Mesenteric fat pad (tissue), 1 donor: ENCODE measurements at regions not wholly inside any gene's neighbourhood (a gene's known extent, or its start where the extent isn't known, plus 50 kb on each side); places are given as distances from the start of the nearest gene placed in this dataset.
"Not testable (repeated sequence)": the region's sequence is repeated elsewhere in the genome, so short reads cannot be mapped to it uniquely, and the experiment has no call there.

ENCODE experiments used
- DNase-seq: peaks from one replicate; pipeline ENCODE4 v3.0.0-alpha.2; 2020; ENCODE audit warnings: low spot score
- donor health status: DM: yes; HTN: yes; CAD: no.

DNA sequence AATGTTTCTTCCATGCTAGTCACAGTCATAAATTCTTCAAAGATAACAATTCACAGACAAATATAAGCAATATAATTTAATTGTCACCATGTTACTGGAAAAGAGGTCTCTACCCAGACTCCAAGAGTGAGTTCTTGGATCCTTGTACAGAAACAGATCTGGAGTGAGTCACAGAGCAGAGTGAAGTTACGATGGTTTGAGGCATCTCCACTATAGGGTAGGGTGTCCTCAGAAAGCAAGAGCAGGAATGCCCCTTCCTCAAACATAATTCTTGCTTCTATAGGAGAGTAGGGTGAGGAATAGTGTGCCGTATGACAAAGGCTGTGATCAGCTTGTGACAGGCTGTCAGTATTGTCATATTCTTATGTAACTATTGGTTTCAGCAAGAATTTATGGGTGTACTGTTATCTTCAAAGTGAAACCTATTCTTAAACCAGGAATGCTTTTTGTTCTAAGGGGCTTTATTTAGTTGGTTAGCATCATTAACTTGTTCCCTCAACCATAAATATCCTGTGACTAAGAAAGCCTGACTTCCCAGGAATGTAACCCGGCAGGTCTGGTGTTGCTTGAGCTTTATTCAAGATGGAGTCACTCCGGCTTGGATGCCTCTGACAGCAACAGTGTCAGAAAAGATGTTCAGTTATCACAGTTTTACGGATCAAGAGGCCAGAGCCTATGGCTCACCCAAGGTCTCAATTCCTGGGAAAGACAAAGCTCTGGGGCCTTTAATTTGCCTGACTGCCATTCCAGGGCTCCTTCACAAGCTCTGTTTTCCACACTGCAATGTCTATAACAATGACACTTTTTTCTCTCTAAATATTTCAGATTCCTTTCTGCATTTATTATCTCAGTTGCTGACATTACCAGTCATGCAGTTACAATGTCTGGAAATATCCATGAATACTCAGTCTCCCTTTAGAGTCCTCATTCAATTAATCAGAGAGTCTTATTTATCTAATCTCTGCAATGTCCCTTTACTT is 298.6 kb downstream of the C6orf118 start:
- no peak for DNase-seq

DNA sequence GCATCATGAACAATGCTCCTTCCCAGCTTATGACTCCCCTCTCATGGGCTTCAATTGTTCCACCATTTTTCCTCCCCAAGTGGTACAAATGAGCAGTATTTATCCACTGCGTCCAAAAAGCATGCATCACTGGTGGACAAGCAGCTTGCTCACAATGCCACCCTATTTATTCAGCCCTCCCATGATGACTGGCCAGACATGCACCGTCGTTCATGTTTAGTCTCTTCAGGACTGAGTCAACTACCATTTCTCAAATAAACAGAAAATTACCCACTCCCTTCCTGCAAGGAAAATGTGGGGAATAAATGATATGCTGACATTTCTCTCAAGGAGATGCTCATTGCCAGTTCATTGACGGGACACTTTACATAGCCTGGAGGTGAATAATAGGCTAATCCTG is 300.4 kb downstream of the C6orf118 start:
- DNase-seq, result no peak

DNA sequence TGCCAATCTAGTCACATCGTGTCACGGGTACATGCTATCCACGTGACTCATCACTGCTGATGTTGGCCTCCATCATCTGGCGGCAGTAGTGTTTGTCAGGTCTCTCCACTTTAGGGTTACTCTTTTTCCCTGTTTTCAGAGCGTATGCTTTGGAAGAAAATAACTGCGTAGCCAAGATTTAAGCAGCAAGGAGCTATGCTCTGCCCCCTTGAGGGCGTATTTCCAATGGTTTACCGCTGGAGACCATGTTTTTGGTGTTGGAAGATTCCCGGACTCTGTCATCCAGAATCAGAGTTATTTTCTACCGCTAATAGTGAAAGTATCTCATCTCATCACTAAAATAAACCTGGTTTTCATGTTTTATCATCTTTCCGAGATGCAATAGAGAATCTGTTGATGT is 306.5 kb downstream of the C6orf118 start:
- no peak for DNase-seq

DNA sequence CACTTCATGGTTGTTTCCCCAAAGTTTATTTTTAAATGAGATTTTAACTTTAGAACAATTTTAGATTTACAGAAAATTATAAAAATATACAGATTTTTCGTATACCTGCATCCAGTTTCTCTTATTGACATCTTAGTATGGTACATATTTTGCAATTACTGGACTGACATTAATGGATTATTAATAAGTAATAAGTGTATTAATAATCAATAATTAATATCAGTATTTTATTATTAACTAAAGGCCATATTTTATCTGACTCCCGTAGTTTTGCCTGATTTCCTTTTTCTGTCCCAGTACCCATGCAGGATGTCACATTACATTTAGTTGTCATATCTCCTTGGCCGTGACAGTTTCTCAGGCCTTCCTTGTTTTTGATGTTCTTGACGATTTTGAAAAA is 307.0 kb downstream of the C6orf118 start:
- DNase-seq, result no peak

DNA sequence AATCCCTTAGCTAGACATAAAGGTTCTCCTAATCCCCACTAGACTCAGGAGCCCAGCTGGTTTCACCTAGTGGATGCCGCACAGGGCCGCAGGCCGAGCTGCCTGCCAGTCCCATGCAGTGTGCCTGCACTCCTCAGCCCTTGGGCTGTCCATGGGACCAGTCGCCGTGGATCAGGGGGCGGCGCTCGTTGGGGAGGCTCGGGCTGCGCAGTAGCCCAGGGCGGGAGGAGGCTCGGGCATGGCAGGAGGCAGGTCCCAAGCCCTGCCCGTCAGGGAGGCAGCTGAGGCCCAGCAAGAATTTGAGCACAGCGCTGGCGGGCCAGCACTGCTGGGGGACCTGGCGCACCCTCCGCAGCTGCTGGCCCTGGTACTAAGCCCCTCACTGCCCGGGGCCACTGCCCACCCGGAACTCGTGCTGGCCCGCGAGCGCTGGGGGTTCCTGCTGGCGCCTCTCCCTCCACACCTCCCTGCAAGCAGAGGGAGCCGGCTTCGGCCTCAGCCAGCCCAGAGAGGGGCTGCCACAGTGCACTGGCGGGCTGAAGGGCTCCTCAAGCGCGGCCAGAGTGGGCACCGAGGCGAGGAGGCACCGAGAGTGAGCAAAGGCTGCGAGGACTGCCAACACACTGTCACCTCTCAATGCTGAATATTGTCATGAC is 307.8 kb downstream of the C6orf118 start:
- no peak for DNase-seq

DNA sequence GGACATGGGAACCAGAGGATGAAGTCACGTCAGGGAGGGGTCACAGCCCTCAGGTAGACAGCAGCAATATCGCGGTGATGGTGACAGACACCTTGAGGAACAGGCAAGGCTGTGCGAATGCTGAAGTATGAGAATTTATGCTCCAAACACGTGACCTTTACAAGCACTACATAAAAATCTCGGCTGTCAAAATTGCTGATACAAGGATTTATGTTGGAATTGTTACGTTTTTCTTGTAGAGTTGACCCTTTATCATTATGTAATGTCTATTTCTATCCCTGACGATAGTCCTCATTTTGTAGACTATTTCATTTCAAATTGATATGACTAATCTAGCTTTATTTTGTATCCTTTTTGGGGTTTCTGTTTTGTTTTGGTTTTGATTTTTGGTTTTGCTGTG is 311.1 kb downstream of the C6orf118 start:
- no peak for DNase-seq

DNA sequence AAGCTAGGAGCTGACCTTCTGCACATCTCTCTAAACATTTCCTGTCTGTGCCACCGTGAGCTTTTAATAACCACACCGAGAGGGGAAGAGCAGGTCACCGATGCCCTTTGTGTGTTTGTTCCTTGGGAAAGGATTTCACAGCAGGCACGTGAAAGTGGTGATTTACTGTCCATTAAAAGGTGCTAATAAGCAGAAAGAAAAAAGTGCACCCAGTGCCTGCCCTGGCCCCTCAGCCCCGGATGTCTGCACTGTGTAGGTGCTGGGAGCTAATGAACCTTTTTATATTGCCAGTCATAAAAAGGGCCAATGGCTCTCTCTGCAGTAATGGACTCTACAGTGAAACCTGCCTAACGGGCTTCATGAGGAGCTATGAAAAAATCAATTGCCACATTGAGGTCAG is 312.6 kb downstream of the C6orf118 start:
- no peak for DNase-seq

DNA sequence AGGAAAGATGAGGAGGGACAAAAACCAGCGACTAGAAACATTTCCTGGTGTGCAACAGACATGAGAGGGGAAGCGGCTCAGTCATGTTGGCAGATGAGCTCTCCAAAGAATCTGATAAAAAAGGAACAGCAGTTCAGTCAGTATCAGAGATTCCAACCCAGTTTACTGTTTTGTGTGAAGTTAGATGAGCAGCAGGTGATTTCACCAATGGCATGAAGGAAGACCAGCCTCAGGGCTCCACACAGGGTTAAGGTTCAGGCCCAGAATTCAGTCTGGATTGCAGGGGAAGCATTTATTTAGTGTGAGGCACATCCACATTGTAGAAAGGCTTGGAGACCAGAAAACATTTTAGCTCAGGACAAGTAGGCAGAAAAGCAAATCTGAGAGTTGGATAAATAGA is 317.8 kb downstream of the C6orf118 start:
- no peak for DNase-seq

DNA sequence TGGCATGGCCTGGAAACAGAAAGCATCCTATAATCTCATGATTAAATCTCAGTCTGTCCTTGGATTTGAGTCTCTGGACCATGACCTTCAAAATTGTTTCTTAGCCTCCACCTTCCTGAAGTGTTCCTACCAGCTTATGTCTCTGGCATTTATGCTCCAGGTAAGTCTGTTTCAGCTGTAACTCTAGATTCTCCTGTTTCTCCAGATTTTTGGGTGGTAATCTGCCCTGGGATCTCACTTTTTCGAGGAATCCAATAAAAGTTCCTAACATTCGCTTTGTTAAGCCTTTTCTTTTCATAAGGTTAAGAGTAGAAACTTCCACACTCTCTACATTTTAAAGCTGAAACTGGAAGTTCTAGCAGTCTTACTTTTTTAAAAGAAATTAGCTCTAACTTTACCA is 318.5 kb downstream of the C6orf118 start:
- DNase-seq, result no peak

DNA sequence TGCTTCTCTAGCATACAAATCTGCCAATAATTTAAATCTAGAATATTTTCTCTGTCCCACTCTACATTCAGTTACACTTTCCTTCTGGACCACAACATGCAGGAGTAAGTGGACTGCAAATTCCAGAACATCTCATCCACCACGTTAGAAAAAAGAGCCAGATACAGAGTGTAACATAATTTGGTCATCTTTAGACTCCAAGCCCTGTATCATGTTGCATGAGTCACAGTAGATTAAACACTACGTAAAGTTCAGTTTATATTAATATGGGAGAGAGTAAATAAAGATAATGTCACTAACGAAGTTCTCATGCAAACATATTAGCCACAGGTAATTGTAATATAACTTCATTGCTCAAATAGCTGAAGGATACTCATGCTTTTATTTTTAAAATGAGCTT is 327.0 kb downstream of the C6orf118 start:
- DNase-seq, result no peak

DNA sequence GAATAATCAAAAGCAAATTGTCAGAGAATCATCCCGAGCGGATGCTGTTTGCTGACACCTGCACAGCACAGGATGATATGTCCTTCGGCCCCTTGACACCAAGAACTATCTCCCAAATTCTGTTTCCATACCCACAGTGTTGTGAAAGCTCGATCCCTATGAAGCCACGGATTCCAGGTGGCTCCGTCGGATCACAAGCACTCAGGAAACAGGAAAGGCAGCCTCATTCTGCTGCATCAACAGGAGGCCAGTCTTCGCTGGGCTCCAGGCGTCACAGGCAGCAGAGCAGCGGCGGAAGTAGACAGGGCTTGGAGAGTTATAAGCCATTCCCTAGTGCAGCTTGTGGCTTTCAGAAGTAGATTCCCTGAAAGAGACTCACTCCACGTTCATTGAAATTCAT is 342.3 kb downstream of the C6orf118 start:
- DNase-seq, result no peak

DNA sequence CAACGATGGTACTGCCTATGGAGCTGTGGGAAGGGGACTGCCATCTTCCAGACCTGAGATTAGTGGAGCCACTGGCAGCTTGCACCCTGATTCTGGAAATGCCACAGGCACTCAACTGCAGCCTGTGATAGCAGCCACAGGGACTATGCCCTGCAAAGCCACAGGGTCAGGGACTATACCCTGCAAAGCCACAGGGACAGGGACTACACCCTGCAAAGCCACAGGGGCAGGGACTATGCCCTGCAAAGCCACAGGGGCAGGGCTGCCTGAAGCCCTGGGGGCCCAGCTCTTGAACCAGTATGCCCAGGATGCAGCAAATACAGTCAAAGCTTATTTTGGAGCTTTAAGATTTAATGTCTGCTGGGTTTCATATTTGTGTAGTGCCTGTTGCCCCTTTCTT is 346.6 kb downstream of the C6orf118 start:
- no peak for DNase-seq

DNA sequence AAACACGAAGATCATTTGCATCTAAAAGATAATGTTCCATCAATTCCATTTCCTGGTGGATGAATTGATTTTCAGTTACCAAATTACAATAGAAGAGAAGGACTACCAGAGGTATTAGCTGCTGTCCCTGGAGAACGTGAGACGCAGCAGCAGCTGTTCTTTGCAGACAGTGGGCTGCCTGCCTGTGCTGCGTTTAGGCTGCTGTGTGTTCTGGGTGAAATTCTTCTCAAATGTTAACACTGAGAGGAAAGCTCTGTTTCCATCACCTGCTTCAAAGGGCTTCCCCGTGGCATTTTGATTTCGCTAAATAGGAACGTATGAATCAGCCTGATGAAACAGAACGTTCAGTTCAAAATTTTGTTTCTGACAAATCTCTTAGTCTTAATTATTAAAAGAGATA is 362.2 kb downstream of the C6orf118 start:
- DNase-seq, result no peak

DNA sequence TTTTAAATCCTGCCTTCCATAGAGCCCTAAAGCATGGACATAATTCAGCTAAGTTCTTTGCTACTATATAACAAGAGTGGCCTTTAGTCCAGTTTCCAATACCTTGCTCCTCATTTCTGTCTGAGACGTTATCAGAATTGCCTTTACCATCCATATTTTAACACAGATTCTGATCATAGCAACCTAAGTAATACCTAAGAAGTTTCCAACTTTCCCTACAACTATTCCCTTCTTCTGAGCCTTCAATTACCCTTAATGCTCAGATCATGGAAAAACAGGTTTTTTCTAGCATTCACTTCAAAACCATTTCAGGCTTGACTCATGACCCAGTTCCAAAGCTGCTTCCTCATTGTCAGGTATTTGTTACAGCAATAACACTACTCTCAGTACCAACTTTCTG is 367.1 kb downstream of the C6orf118 start:
- no peak for DNase-seq

DNA sequence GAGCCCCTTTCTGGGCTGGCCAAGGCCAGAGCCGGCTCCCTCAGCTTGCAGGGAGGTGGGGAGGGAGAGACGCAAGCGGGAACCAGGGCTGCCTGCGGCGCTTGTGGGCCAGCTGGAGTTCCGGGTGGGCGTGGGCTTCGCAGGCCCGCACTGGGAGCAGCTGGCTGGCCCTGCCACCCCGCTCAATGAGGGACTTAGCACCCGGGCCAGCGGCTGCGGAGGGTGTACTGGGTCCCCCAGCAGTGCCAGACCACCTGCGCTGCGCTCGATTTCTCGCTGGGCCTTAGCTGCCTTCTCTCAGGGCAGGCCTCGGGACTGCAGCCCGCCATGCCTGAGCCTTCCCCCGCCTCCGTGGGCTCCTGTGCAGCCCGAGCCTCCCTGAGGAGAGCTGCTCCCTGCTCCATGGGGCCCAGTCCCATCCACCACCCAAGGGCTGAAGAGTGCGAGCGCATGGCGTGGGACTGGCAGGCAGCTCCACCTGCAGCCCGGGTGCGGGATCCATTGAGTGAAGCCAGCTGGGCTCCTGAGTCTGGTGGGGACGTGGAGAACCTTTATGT is 376.1 kb downstream of the C6orf118 start:
- DNase-seq, result not testable (repeated sequence)

DNA sequence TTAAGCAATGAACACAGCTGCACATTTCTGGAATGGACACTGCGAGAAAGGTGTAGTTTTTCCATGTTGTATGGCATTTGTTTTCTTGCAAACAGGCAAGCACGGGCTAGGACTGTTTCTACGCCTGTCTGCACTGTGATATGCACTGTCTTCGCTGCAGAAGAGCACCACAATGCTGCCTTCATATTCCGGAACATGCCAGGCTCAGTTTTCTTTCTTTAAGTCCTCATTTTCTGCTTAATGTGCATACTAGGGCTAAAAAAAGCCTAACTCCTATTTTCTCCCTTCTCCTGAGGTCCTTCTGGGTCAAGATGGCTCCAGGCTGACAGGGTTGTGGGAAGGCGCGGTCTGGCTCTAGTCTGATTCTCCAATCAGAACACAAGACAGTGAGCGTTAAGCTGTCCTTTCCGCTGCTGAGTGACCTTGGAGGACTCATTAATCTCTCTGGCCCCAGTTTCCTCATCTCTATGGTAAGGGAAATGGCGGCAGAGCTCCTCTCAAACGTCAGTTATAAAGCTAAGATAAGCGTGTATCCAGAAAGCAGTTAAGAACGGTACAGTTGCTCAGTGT is 379.9 kb downstream of the C6orf118 start:
- no peak for DNase-seq

DNA sequence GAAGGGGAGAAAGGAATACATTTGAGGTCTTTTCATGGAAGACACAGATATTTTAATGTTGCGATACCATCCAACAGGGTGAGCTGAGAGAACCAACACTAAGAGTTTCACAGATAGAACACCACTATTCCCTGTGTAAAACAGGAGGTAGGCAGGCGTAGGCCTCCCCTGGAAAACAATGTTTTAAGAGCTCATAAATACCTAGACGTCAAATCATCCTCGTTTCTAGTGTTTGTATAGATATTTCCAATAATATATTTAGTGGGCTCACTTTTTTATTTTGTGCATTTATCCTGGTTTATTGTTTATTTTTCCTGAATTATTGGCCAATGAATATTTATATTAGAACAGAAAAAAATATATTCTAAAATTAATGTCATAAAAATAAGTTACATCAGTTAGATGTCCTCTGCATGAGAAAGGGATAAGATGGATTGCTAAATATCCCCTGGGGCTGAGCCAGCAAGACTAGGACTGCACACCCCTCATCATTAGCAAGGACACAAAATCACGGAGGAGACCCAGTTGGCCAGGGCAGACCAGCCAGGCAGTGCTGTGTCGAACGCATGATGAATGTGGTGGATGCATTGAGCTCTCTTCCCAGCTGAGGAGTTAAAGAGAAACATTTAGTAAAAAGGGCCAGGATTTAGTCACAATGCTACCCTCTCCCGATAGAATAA is 380.5 kb downstream of the C6orf118 start:
- DNase-seq, result no peak

DNA sequence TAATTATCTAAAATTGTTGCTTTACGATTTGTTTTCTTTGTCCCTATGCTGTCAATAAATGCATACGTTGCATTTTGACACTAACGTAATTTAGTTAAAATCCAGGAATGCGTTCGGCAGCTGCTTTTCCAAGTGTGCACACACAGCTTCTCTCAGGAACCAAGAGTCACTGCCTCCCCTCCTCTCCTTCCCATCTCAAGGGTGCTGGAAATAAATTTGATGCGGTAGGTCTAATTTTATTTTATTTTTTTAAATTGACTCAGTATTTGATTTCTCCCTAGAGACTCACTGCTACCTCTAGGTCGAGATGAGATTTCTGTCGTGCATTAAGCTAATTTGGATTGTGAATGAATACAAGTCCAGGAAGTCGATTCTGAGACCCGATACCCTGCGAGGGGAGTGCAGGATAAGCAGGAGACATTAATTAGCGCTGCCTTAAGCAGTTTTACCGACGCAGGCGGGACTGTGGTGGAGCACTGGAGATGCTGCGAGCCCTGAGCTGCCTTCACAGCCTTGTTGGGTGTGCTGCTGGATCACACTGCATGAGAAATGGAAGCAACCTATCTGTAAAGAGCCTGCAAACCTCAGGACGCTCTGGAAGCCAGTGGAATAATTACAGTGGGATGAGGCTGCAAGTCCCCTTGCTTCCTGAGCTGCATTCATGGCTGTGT is 381.2 kb downstream of the C6orf118 start:
- DNase-seq, result no peak

DNA sequence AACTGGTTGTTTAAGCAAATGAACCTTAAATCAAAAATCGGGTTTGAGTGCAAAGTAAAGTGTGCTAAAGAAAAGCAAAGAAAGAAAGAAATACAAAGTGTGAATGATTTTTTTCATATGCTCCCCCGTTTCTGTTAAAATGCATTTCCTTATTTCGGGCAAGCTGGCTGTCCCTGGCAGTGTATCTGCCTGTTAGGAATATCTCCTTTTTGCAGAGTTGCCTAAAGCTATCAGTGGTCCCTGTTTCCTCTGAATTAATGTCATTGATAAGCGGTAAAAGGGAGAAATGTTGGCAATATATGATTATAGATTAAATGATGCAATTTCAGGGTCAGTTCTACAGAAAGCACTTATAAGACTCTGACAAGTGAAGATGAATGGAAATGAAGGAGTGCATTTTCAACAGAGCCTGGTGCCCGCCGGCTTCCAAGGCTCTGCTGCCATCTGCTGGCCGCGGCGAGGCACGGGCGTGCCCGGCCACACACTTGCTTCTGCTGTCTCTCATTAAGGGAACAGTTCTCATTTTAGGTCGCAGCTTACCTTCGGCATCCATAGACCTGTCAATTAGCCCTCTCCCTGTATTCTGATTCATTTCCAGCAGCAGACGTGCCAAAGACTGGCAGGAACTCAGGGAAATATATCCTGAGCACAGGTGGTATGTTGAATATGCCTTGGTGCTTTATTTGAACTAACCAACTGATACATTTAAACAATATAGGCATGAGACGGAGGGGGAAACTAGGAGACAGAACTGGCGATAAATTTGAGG is 381.9 kb downstream of the C6orf118 start:
- DNase-seq, result no peak

DNA sequence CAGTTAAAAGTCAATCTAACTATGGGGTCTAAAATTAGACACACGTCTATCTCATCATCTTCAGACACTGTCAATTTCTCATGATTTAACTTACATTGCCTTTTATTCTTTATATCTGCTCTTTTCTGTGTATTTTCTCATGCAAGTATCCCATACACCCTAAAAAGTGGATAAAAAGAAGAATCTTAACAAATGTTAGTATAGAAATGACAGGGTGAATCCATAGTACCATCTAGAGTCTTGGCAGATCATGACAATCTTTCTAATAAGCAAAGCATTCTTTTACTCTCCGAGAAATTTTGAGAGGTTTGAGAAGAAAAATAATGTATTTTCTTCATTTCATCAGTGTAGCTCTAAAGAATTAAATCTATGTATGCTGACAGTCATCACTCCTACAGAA is 382.7 kb downstream of the C6orf118 start:
- DNase-seq, result no peak
